H54 (cell line): ENCODE measurements at regions not wholly inside any gene's neighbourhood (a gene's known extent, or its start where the extent isn't known, plus 50 kb on each side); places are given as distances from the start of the nearest gene placed in this dataset.
"Not testable (repeated sequence)": the region's sequence is repeated elsewhere in the genome, so short reads cannot be mapped to it uniquely, and the experiment has no call there.

ENCODE experiments used
- DNase-seq: peaks from one replicate; pipeline ENCODE4 v3.0.0; 2011; ENCODE audit warnings: low spot score, mixed read lengths; ENCODE audit not compliant: insufficient read length
- FAIRE-seq: peaks from 3 replicates; lab custom pipeline; 2011; peaks lifted over from hg19 to GRCh38; lab: Jason Lieb, UNC
- POLR2A ChIP-seq: IDR thresholded peaks from 2 replicates; pipeline ENCODE4 v1.6.1; 2011; ENCODE audit warnings: low read depth, mild to moderate bottlenecking, low read length

DNA sequence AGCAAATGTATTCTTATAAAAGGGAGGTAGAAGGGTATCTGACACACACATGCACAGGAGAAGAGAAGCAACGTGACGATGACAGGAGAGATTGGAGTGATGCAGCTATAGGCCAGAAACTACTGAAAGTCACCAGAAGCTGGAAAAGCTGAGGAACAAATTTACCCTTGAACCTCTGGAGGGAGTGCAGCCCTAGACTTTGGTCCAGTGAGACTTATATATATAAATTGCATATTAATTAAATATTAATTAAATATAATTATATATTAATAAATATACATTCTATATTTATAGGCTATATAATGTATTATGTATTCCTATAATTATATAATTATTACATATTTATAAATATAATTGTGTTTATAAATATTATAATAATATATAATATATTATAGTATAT, 96.5 kb upstream of the LMCD1 start:
- FAIRE-seq (no peak), DNase-seq (no peak)
- TF ChIP-seq POLR2A: no peak

GRCh38 chr3:8406479-8406878, 95.1 kb upstream of the LMCD1 start:
- TF ChIP-seq POLR2A: no peak
- no peak for FAIRE-seq
- DNase-seq: no peak

DNA sequence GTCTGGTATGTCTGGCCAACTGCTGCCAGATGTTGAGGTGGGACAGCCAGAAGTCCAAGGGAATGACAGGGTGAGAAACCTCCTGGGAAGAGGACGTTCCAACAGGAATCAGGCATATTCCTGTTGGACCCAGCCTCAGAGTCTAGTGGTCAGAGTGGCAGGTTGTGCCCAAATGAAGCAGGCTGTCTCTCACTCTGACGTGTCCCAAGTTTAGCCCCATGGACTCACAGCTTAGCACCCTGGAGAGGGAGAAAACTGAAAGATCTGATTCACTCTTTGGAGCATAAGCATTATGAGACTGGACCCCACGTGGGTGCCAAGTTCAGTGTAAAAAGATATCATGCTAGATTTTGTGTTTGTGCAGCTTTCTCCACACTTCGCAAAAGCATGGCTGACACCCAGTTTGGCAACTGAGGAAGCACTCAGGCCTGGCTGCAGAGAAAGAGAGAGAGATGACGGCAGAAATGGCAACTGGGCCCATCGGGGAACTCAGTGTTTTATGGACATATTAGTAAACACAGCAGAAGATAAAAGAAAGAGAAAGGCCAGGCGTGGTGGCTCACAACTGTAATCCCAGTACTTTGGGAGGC, 88.2 kb upstream of the LMCD1 start:
- DNase-seq (no peak), FAIRE-seq (no peak)
- TF ChIP-seq POLR2A: no peak

- FAIRE-seq (peak; percentile 50), DNase-seq (no peak)
- no peak for TF ChIP-seq POLR2A
Observed at GRCh38 chr3:8416965-8417364, 84.7 kb upstream of the LMCD1 start.

- FAIRE-seq (no peak), DNase-seq (no peak)
- no peak for TF ChIP-seq POLR2A
Observed at GRCh38 chr3:8420612-8421011, 81.0 kb upstream of the LMCD1 start.

DNA sequence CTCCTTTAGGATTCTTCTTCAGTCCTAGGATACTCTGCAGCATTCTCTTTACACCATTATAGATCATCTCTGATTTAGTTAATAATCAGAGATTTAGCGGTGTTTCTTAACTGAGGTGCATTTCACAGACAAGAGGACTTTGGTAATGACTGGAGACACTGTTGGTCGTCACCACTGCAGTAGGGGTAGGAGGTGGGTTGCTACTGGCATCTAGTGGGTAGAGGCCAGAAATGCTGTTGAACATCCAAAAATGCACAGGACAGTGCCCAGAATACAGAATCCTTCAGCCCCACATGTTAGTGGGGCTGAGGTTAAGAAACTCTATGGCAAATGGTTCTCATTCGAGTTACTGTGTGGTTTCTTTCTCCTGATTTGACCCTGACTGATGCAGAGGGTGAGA, 80.4 kb upstream of the LMCD1 start:
- no peak for TF ChIP-seq POLR2A
- DNase-seq (no peak), FAIRE-seq (no peak)

GRCh38 chr3:8421711-8422110, 79.9 kb upstream of the LMCD1 start:
- no peak for DNase-seq
- FAIRE-seq: no peak
- TF ChIP-seq POLR2A: no peak

- FAIRE-seq (no peak), DNase-seq (no peak)
- no peak for TF ChIP-seq POLR2A
Observed at GRCh38 chr3:8423307-8423706, 78.3 kb upstream of the LMCD1 start.

- FAIRE-seq (no peak), DNase-seq (no peak)
- TF ChIP-seq POLR2A: no peak
Observed at GRCh38 chr3:8424281-8424680, 77.3 kb upstream of the LMCD1 start.

- FAIRE-seq: no peak
- DNase-seq: no peak
- no peak for TF ChIP-seq POLR2A
Observed at GRCh38 chr3:8436661-8437287, 64.8 kb upstream of the LMCD1 start.

- no peak for DNase-seq
- no peak for TF ChIP-seq POLR2A
- FAIRE-seq: no peak
Observed at GRCh38 chr3:8438507-8439079, 63.0 kb upstream of the LMCD1 start.

DNA sequence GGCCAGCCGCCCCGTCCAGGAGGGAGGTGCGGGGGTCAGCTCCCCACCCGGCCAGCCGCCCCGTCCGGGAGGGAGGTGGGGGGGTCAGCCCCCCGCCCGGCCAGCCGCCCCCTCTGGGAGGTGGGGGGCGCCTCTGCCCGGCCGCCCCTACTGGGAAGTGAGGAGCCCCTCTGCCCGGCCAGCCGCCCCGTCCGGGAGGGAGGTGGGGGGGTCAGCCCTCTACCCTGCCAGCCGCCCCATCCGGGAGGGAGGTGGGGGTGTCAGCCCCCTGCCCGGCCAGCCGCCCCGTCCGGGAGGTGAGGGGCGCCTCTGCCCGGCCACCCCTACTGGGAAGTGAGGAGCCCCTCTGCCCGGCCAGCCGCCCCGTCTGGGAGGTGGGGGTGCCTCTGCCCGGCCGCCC, 61.5 kb upstream of the LMCD1 start:
- not testable (repeated sequence) for DNase-seq, FAIRE-seq

- FAIRE-seq (peak; percentile 64), DNase-seq (peak; percentile 74)
- TF ChIP-seq POLR2A: no peak
Observed at GRCh38 chr3:8441969-8442559, 59.6 kb upstream of the LMCD1 start.

DNA sequence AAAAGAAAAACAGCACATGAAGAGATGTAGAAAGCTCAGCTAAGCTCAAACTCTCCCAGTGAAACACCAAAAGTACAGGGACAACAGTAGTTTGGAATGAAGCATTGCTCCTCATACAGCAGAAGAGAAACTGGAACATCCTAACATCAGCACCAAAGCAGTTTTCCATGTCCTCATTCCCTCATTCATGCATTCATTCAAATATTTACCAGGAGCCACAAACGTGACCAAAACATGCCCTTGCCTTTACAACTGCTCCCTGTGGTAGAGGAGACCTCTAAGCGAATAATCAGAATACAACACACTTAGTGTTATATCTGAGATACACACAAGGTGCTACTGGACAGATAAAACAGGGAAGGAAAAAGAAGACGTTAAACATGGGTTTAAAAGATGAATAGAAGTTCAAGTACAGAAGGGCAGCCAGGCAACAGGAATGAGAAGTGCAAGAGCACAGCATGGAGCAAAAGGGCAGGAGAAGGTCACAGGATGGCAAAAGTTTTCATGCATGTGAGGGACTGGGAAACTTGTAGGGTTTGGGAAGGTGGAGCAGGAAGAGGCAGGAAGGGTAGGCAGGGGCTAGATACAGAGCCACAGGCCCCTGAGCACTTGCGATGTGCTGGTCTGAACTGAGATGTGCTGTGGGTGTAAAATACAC, 58.5 kb upstream of the LMCD1 start:
- no peak for DNase-seq
- TF ChIP-seq POLR2A: no peak
- FAIRE-seq: no peak
